ACC112 (cell line): ENCODE measurements at regions not wholly inside any gene's neighbourhood (a gene's known extent, or its start where the extent isn't known, plus 50 kb on each side); places are given as distances from the start of the nearest gene placed in this dataset.
"Not testable (repeated sequence)": the region's sequence is repeated elsewhere in the genome, so short reads cannot be mapped to it uniquely, and the experiment has no call there.

ENCODE experiments used
- H2AFZ ChIP-seq: fragments of 200-600 bp; sonication (generic); one replicate; pipeline ENCODE4 v1.6.0; 2017; ENCODE audit warnings: antibody characterized with exemption, low read length; ENCODE audit not compliant: unreplicated experiment
- H3K27ac ChIP-seq: fragments of 200-600 bp; sonication (generic); 2 replicates; pipeline ENCODE4 v1.5.1; 2014; ENCODE audit warnings: low read depth, mild to moderate bottlenecking, antibody characterized with exemption, low read length, moderate library complexity
- H3K27me3 ChIP-seq: fragments of 200-600 bp; sonication (generic); 2 replicates; pipeline ENCODE4 v1.6.1; 2014; ENCODE audit warnings: mild to moderate bottlenecking, antibody characterized with exemption, low read length, moderate library complexity, mixed read lengths; ENCODE audit not compliant: insufficient read depth
- H3K36me3 ChIP-seq: fragments of 200-600 bp; sonication (generic); 2 replicates; pipeline ENCODE4 v1.6.1; 2016; ENCODE audit warnings: mild to moderate bottlenecking, antibody characterized with exemption, low read length, moderate library complexity, mixed read lengths; ENCODE audit not compliant: insufficient read depth
- H3K4me1 ChIP-seq: fragments of 200-600 bp; sonication (generic); one replicate; pipeline ENCODE4 v1.6.1; 2016; ENCODE audit warnings: low read length, mixed read lengths; ENCODE audit not compliant: insufficient read depth, unreplicated experiment, control insufficient read depth
- H3K4me3 ChIP-seq: fragments of 200-600 bp; sonication (generic); 2 replicates; pipeline ENCODE4 v1.5.1; 2014; ENCODE audit warnings: mild to moderate bottlenecking, low read depth, low read length
- H3K79me2 ChIP-seq: fragments of 200-600 bp; sonication (generic); one replicate; pipeline ENCODE4 v1.6.0; 2016; ENCODE audit warnings: low read length; ENCODE audit not compliant: control insufficient read depth, unreplicated experiment, insufficient read depth

- Histone ChIP-seq H2AFZ (no peak overlapping the region), H3K36me3 (no peaks in the 10 kb centered on the region), H3K79me2 (no peaks in the 10 kb centered on the region), H3K27me3 (no peaks in the 10 kb centered on the region), H3K27ac (no peak overlapping the region), H3K4me3 (no peak overlapping the region), H3K4me1 (no peaks in the 10 kb centered on the region)
These were observed 1541.1 kb downstream of the FAM181B start for GRCh38 chr11:81192516-81192915.

GRCh38 chr11:81190546-81190945 lies 1543.1 kb downstream of the FAM181B start:
- Histone ChIP-seq H3K27me3 (no peaks in the 10 kb centered on the region), H3K4me1 (no peaks in the 10 kb centered on the region), H2AFZ (no peak overlapping the region), H3K27ac (no peak overlapping the region), H3K4me3 (no peak overlapping the region), H3K36me3 (no peaks in the 10 kb centered on the region), H3K79me2 (no peaks in the 10 kb centered on the region)

- not testable (repeated sequence) for H3K27me3 ChIP-seq, H3K27ac ChIP-seq, H3K79me2 ChIP-seq, H3K36me3 ChIP-seq, H3K4me3 ChIP-seq, H2AFZ ChIP-seq, H3K4me1 ChIP-seq
These were observed 1546.6 kb downstream of the FAM181B start for GRCh38 chr11:81187033-81187432.

- no peak overlapping the region for H3K27ac ChIP-seq
- no peaks in the 10 kb centered on the region for H3K36me3 ChIP-seq
- H2AFZ ChIP-seq = no peak overlapping the region
- no peaks in the 10 kb centered on the region for H3K79me2 ChIP-seq
- no peaks in the 10 kb centered on the region for H3K27me3 ChIP-seq
- no peak overlapping the region for H3K4me3 ChIP-seq
- no peaks in the 10 kb centered on the region for H3K4me1 ChIP-seq
These were observed 1558.9 kb downstream of the FAM181B start for GRCh38 chr11:81174646-81175330.

GRCh38 chr11:81165164-81165563 lies 1568.5 kb downstream of the FAM181B start:
- H3K36me3 ChIP-seq = no peaks in the 10 kb centered on the region
- H2AFZ ChIP-seq = no peak overlapping the region
- H3K4me1 ChIP-seq = no peaks in the 10 kb centered on the region
- no peaks in the 10 kb centered on the region for H3K79me2 ChIP-seq
- no peak overlapping the region for H3K27ac ChIP-seq
- no peak overlapping the region for H3K4me3 ChIP-seq
- H3K27me3 ChIP-seq = no peaks in the 10 kb centered on the region

GRCh38 chr11:81159900-81160299 lies 1573.8 kb downstream of the FAM181B start:
- Histone ChIP-seq H3K27ac (no peak overlapping the region), H3K79me2 (no peaks in the 10 kb centered on the region), H3K27me3 (no peaks in the 10 kb centered on the region), H3K4me3 (no peak overlapping the region), H2AFZ (no peak overlapping the region), H3K4me1 (no peaks in the 10 kb centered on the region), H3K36me3 (no peaks in the 10 kb centered on the region)

GRCh38 chr11:81135570-81135969 lies 1598.1 kb downstream of the FAM181B start:
- Histone ChIP-seq H3K4me1 (no peaks in the 10 kb centered on the region), H3K27ac (no peak overlapping the region), H3K79me2 (no peaks in the 10 kb centered on the region), H3K27me3 (no peaks in the 10 kb centered on the region), H3K4me3 (no peak overlapping the region), H2AFZ (no peak overlapping the region), H3K36me3 (no peaks in the 10 kb centered on the region)

- Histone ChIP-seq H3K27ac (no peak overlapping the region), H3K27me3 (no peaks in the 10 kb centered on the region), H3K4me1 (no peaks in the 10 kb centered on the region), H3K4me3 (no peak overlapping the region), H2AFZ (no peak overlapping the region), H3K79me2 (no peaks in the 10 kb centered on the region), H3K36me3 (no peaks in the 10 kb centered on the region)
These were observed 1604.0 kb downstream of the FAM181B start for GRCh38 chr11:81129618-81130017.

GRCh38 chr11:81112718-81113117 lies 1620.9 kb downstream of the FAM181B start:
- Histone ChIP-seq H2AFZ (no peak overlapping the region), H3K4me1 (no peaks in the 10 kb centered on the region), H3K4me3 (no peak overlapping the region), H3K27me3 (no peaks in the 10 kb centered on the region), H3K79me2 (no peaks in the 10 kb centered on the region), H3K27ac (no peak overlapping the region), H3K36me3 (no peaks in the 10 kb centered on the region)

GRCh38 chr11:81104051-81104450 lies 1629.6 kb downstream of the FAM181B start:
- Histone ChIP-seq H3K79me2 (no peaks in the 10 kb centered on the region), H3K27ac (no peak overlapping the region), H3K27me3 (no peaks in the 10 kb centered on the region), H3K36me3 (no peaks in the 10 kb centered on the region), H2AFZ (no peak overlapping the region), H3K4me1 (no peaks in the 10 kb centered on the region), H3K4me3 (no peak overlapping the region)

- no peaks in the 10 kb centered on the region for H3K79me2 ChIP-seq
- no peaks in the 10 kb centered on the region for H3K4me1 ChIP-seq
- H3K36me3 ChIP-seq = no peaks in the 10 kb centered on the region
- H3K27me3 ChIP-seq = peaks cover 4% of the 10 kb centered on the region; the same call in 1 of the 2 replicates
- no peak overlapping the region for H3K27ac ChIP-seq
- no peak overlapping the region for H2AFZ ChIP-seq
- H3K4me3 ChIP-seq = no peak overlapping the region
These were observed 1635.2 kb downstream of the FAM181B start for GRCh38 chr11:81098471-81098870.
